Smooth muscle cell (in vitro differentiated cells): ENCODE measurements at regions not wholly inside any gene's neighbourhood (a gene's known extent, or its start where the extent isn't known, plus 50 kb on each side); places are given as distances from the start of the nearest gene placed in this dataset.

ENCODE experiments used
- DNase-seq: peaks from one replicate; lab custom pipeline; 2025; ENCODE audit not compliant: unreplicated experiment; lab: John Stamatoyannopoulos, UW
- H2AFZ ChIP-seq: fragments of 200-600 bp; sonication (generic); 2 replicates; pipeline ENCODE4 v1.6.0; 2016; ENCODE audit warnings: antibody characterized with exemption, low read depth, mild to moderate bottlenecking
- H3F3A ChIP-seq: fragments of 200-600 bp; sonication (generic); 2 replicates; pipeline ENCODE4 v1.6.0; 2017; ENCODE audit warnings: antibody characterized with exemption, low read depth
- H3K27ac ChIP-seq: fragments of 200-600 bp; sonication (generic); 2 replicates; pipeline ENCODE4 v1.5.1; 2016; ENCODE audit warnings: low read depth, mild to moderate bottlenecking
- H3K27me3 ChIP-seq: fragments of 200-600 bp; sonication (generic); 2 replicates; pipeline ENCODE4 v1.6.1; 2016; ENCODE audit warnings: low read depth, mild to moderate bottlenecking
- H3K36me3 ChIP-seq: fragments of 200-600 bp; sonication (generic); 2 replicates; pipeline ENCODE4 v1.5.1; 2016; ENCODE audit warnings: low read depth
- H3K4me1 ChIP-seq: fragments of 200-600 bp; sonication (generic); 2 replicates; pipeline ENCODE4 v1.5.1; 2016; ENCODE audit warnings: low read depth
- H3K4me2 ChIP-seq: fragments of 200-600 bp; sonication (generic); 2 replicates; pipeline ENCODE4 v1.6.0; 2016; ENCODE audit warnings: mild to moderate bottlenecking
- H3K4me3 ChIP-seq: fragments of 200-600 bp; sonication (generic); 2 replicates; pipeline ENCODE4 v1.5.1; 2016; ENCODE audit warnings: mild to moderate bottlenecking
- H3K79me2 ChIP-seq: fragments of 200-600 bp; sonication (generic); 2 replicates; pipeline ENCODE4 v1.6.0; 2016; ENCODE audit warnings: low read depth, mild to moderate bottlenecking
- H3K9ac ChIP-seq: fragments of 200-600 bp; sonication (generic); 2 replicates; pipeline ENCODE4 v1.6.0; 2016; ENCODE audit warnings: low read depth
- H3K9me3 ChIP-seq: fragments of 200-600 bp; sonication (generic); replicated peaks from 2 replicates; pipeline ENCODE4 v1.5.1; 2016; ENCODE audit warnings: low read depth
- H4K20me1 ChIP-seq: fragments of 200-600 bp; sonication (generic); 2 replicates; pipeline ENCODE4 v1.6.0; 2016; ENCODE audit warnings: low read depth
- CTCF ChIP-seq: fragments of 200-600 bp; sonication (generic); IDR thresholded peaks from 2 replicates; pipeline ENCODE4 v1.5.1; 2017; ENCODE audit warnings: borderline replicate concordance, mild to moderate bottlenecking, antibody characterized with exemption; ENCODE audit not compliant: insufficient read depth, poor library complexity, severe bottlenecking
- WGBS: methylation state at CpG from one replicate; pipeline ENCODE4 v1.1.7; 2016; ENCODE audit warnings: low lambda C conversion rate; 5-methylcytosine and 5-hydroxymethylcytosine counted together

GRCh38 chr10:106499448-106499847 lies 665.1 kb downstream of the SORCS1 start:
- H3K9me3 ChIP-seq: no peaks in the 10 kb centered on the region
- no peak for DNase-seq
- peaks cover 7% of the 10 kb centered on the region for H3K4me1 ChIP-seq
- no peaks in the 10 kb centered on the region for H3K36me3 ChIP-seq
- H4K20me1 ChIP-seq: no peaks in the 10 kb centered on the region
- H2AFZ ChIP-seq: no peak overlapping the region
- WGBS: 96% methylated on average over 2 of the region's 2 CpGs
- H3K27me3 ChIP-seq: no peaks in the 10 kb centered on the region
- no peak overlapping the region for H3K4me2 ChIP-seq
- H3F3A ChIP-seq: no peaks in the 10 kb centered on the region
- H3K9ac ChIP-seq: no peak overlapping the region
- no peaks in the 10 kb centered on the region for H3K79me2 ChIP-seq
- no peak for TF ChIP-seq CTCF
- no peak overlapping the region for H3K27ac ChIP-seq
- H3K4me3 ChIP-seq: no peak overlapping the region

GRCh38 chr10:106498675-106499074 lies 665.8 kb downstream of the SORCS1 start:
- Histone ChIP-seq H3K36me3 (no peaks in the 10 kb centered on the region), H3K27ac (no peak overlapping the region), H3K79me2 (no peaks in the 10 kb centered on the region), H3K9ac (no peak overlapping the region), H2AFZ (no peak overlapping the region), H3F3A (no peaks in the 10 kb centered on the region), H3K4me2 (no peak overlapping the region), H3K27me3 (no peaks in the 10 kb centered on the region), H3K9me3 (no peaks in the 10 kb centered on the region), H4K20me1 (no peaks in the 10 kb centered on the region), H3K4me3 (no peak overlapping the region), H3K4me1 (peaks cover 7% of the 10 kb centered on the region)
- DNase-seq: no peak
- 86% methylated on average over 4 of the region's 4 CpGs for WGBS
- no peak for TF ChIP-seq CTCF

- Histone ChIP-seq H3K4me3 (no peak overlapping the region), H4K20me1 (no peaks in the 10 kb centered on the region), H3K27me3 (no peaks in the 10 kb centered on the region), H3K79me2 (no peaks in the 10 kb centered on the region), H3K9me3 (no peaks in the 10 kb centered on the region), H3F3A (no peaks in the 10 kb centered on the region), H3K9ac (no peak overlapping the region), H2AFZ (no peak overlapping the region), H3K4me1 (peaks cover 7% of the 10 kb centered on the region), H3K27ac (no peak overlapping the region), H3K4me2 (no peak overlapping the region), H3K36me3 (no peaks in the 10 kb centered on the region)
- TF ChIP-seq CTCF: no peak
- DNase-seq: no peak
- 80% methylated on average over 3 of the region's 3 CpGs for WGBS
Observed at GRCh38 chr10:106495931-106496330, 668.6 kb downstream of the SORCS1 start.

- Histone ChIP-seq H3K9ac (no peak overlapping the region), H3K27ac (no peak overlapping the region), H3K79me2 (no peaks in the 10 kb centered on the region), H3K4me1 (no peaks in the 10 kb centered on the region), H3F3A (no peaks in the 10 kb centered on the region), H3K36me3 (no peaks in the 10 kb centered on the region), H4K20me1 (no peaks in the 10 kb centered on the region), H2AFZ (no peak overlapping the region), H3K27me3 (peaks cover under 1% of the 10 kb centered on the region), H3K9me3 (no peaks in the 10 kb centered on the region), H3K4me3 (no peak overlapping the region), H3K4me2 (no peak overlapping the region)
- 86% methylated on average over 1 of the region's 1 CpG for WGBS
- DNase-seq: no peak
- no peak for TF ChIP-seq CTCF
Observed at GRCh38 chr10:106493751-106494150, 670.8 kb downstream of the SORCS1 start.
